GM18498 (cell line): ENCODE measurements at regions not wholly inside any gene's neighbourhood (a gene's known extent, or its start where the extent isn't known, plus 50 kb on each side); places are given as distances from the start of the nearest gene placed in this dataset.

ENCODE experiments used
- ATAC-seq: cut with Tn5 transposase; IDR thresholded peaks from one replicate; pipeline ENCODE4 v1.9.1; 2021; ENCODE audit warnings: mild to moderate bottlenecking, moderate library complexity; ENCODE audit not compliant: unreplicated experiment

DNA sequence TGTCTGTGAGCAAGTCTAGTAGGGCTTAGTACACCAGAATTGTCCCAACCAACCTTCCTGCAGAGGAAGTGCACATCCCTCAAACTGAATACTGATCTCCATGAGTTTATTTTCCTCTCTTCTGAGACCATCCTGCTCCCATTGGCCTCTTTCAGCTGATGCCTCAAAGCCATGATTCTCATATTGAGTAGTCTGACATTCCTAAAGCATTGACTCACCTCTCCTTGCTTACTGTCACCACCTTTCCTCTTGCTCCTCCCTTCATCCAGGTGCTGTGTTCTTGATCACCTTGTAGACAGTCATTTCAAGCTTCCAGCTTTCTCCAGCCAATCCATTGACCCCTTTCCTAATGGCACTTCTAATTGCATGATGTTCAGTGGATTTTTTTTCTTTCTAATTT is 583.7 kb upstream of the USP15 start:
- ATAC-seq = no peak

DNA sequence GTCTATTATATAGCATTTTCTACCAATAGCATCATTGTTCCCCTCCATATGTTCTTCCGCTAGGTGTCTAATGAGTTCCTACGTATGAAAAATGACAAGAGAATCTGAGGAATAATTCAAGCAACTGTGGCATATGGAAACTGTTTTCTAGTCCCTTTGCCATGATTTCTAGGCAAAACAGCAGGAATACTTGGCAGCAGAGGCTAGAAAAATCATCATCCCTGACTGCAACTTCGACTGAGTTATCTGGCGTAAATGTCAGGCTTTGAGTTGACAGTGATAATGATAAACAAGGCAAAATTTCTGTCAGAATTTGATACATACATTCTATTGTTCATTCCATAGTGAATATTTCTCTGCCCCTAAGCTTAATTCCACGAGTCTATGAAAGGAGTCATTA is 572.8 kb upstream of the USP15 start:
- ATAC-seq = no peak

DNA sequence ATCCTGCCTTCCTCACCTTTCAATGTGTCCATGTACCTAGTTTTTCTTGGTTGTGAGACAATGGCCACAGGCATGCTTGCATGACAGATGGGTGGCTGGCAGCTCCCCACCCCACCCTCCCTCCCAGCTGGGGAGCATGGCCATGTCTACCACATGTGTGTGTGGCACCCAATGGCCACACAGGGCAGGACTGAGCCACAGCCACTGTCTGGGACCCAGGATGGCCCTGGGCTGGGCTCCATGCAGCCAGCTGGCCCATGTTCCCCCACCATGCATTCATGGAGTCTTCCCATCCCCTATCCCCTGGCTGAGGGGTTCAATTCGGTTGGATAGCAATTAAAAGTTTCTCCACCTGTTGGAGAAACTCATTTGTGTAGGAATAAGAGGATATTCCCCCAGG is 566.0 kb upstream of the USP15 start:
- ATAC-seq = no peak

DNA sequence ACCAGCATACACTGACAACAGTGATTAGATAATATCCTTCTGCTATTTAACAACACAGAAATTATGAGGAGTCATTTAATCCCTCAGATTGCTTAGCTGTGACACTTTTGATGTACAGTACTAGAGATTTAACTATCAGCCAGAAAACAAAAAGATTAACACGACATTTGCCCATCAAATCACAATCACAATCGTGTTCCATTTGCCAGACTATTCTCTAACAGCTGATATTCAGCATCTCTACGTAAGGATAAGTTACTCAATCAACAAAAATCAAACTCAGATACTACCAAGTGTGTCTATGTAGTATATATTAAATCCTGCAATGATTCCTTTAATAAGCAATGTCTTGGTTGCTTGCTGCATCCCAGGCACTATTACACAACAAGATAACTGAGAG is 558.7 kb upstream of the USP15 start:
- ATAC-seq = no peak

DNA sequence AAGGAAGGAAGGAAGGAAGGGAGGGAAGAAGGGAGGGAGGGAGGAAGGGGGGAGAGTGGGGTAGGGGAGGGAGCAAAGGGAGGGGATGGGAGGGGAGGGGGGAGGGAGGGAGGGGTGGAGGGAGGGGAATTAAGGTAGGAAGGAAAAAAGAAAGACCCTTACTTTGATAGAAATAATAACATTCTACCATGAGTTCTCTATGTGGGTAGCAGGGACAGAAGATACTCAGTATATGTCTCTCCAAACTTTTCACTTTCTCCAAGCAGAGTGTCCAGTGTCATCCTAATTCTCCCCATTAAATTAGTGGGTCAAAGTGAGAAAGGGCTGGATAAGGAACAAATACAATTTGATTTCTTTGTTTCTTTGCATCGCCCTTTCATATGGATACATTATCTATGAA is 553.4 kb upstream of the USP15 start:
- no peak for ATAC-seq

DNA sequence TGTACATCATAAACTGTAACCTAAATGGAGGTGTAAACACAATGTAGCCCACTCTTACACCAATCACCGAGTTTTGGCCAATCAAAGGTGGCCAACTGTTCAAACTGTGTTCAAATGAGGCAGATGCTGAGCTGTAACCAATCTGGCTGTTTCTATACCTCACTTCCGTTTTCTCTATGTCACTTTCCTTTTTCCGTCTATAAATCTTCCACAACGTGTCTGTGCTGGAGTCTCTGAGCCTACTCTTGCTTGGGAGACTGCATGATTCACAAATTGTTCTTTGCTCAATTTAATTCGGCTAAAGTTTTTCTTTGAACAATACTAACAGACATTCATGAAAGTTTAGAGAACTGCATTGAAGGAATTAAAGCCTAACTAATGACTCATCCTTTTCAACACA is 547.1 kb upstream of the USP15 start:
- ATAC-seq = no peak

DNA sequence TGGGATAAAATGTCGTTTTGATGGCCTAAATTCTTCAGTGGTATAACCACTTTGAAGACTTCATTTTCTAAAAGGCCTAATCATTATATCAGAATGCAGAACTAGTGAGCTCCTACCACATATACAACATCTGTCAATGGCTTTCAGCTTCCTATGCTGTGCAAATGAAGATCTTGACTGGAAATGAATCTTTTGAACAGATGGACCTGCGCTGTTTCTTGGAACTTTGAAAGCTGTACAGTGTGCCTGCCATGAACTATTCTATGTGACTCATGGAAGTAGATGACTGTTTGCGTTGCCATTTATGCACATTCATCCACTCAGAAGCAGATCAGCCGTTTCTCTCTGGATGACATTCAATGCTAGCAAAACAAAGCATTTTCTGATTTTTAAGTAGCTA is 542.2 kb upstream of the USP15 start:
- ATAC-seq = no peak

DNA sequence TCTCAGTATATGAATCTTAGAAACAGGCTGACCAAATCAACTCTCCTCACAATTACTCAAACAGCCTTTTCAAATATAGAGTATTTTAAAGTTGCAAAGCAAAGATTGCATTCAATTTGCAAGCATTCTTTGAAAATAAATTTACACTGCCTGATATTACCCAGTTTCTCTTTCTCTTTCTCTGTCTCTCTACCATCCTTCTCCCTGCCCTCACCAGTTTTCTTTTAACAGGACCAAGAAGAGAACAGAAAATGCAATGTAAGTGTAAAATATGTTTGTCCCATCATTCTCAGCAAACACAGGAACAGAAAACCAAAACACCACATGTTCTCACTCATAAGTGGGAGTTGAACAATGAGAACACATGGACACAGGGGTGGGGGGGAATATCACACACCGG is 520.3 kb upstream of the USP15 start:
- no peak for ATAC-seq

DNA sequence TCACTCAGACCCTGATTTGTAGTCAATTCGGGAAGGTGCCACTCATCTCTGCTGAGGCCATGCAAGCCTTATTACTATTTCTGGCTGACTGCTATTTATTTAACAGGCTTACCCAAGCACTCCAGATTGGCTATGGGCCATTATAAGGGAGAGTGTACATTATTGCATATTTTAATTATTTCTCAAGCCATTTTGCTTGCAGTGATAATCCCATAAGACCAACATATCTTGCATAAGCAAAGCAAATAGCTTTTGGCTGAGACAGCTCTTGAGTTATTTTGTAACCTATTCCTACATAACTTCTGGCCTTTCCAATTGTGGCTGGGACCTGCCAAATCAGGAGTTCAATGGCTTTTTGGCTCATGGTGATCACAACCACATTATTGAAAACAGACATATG is 509.6 kb upstream of the USP15 start:
- ATAC-seq = no peak

DNA sequence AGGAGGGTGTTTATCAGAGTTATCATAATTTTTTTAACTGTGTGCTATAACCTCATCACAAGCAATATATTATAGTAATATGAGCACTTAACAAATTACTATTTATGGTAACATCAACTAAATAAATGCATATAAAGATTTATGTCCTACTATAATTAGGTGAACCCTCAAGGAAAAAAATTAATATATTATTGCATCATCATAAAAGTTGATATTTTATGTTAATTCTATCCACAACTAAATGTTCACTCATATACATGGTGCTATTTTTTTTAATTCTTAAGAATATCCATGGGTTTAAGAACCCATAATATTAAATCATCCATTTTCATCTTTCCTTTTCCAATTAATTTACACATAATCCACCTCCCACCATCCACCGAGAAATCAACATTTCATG is 506.0 kb upstream of the USP15 start:
- no peak for ATAC-seq

DNA sequence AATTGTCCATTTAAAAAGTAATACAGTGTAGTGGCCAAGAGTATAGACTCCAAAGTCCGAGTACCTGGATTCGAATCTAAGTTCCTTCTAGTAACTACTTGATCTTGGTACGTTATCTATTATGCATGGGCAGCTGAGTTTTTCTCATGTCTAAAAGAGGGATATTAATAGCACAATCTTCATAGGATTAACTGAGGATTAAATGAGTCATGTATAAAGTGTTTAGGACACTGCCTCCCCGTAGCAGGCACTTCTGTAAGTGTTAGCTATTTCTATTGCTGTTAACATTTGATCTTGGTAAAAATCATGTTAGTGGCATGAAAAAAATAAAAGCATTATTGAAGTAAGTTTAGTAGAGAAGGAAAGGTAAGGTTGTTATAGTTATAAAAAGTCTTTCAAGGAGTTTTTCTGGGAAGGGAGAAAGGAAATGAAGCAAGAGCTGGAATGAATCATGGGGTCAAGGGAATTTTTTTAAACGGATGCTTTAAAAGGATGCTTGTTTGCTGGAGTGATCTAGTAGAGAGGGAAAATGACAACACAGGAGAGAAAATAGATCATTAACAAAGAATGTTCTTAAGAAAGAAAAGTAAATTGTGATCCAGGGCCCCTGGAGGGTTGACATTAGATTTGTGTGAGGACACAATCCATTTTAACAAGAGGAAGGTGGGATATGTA is 502.2 kb upstream of the USP15 start:
- ATAC-seq = no peak

DNA sequence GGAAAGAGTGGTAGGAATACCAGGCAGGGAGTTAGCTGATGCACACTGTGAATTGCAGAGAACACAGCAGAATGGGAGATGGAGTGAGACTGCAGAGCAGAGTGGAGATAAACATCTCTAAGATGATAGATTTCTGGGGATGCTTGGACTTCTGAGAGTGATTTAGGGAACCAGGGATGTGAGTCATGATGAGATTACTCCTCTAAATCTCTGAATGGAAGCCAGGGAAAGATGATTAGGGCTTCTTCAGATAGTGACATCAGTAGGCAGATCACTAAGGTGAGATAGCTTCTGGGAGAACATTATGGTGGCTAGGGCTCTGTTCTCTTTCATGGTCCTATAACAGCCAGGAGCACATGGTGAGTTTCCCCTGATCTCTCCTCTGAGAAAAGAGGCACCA is 501.5 kb upstream of the USP15 start:
- no peak for ATAC-seq

DNA sequence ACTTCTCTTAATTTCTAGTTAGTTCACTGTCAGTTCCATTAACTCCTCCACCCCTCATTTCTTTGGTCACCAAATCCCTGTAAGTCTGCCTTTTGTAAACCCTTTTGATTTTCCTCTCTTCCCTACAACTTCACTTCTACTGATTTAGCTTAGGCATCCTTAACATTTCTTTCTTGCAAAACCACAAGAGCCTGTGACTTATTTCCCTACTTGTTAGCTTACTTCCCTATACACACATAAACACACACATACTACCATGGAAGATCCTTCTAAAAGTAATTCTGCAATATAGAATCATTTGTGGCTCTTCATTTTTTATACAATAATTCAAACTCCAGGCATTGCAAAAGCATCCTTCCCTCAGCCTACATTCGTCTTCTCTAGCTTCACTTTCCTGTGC is 494.3 kb upstream of the USP15 start:
- ATAC-seq = no peak

DNA sequence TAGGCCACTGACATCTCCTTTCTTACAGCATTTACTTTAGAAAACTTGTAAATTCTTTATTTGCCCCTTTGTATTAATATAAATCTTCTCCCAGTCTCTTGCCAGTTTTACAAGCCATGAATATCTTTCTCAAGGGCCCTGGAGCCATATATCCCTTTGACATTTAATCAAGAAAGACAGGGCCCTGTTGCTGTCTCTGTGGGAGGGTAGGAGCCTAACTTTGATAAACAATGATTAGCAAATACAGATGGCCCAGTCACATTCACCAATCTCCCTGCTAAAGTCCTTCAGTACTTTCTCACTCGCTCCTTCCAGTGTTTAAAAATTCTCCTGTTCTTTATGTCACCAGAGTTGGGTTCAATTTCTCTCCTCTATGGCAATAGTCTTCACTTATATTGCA is 479.8 kb upstream of the USP15 start:
- ATAC-seq = no peak

DNA sequence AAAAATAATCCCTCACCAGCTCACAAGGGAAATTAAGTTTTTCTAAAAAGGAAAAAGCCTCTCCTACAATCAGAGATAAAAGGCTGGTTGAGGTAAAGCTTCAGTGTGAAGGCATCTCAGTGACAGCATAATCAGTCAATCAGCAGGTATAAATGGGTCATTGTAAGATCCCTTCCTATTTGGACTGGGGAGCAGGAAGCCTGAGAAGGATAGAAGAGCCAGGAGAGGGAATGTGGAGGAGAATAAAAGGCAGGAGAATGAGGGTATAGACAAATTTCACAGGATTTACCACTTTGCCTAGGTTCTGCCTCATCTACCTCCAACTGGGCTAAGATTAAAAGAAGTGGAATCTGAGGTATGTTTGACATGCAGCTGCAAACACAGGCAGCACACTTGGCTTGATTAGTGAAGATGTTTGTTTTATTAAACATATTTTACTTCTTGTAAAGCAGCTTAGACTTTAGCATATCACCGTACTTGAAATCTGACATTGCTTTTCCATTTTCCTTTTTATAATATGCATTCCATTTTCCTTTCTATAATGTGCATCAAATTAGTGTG is 479.1 kb upstream of the USP15 start:
- no peak for ATAC-seq

DNA sequence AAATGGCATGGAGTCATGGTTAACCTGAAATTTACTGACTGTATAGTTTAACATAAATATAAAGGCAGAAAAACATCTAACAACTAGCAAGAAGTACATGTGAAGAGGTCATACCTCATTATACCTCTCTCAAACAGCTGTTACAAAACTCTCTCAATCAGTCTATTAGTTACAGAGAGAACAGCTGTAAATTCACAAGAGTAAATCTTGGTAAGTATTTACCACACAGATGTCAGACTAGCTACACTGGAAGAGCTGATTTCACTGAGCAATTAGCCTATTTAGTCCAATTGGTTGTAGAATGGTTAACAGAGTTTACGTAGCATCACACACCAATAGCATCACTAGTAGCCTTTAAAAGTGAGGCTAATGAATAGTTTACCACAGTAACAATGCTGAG is 463.4 kb upstream of the USP15 start:
- no peak for ATAC-seq

DNA sequence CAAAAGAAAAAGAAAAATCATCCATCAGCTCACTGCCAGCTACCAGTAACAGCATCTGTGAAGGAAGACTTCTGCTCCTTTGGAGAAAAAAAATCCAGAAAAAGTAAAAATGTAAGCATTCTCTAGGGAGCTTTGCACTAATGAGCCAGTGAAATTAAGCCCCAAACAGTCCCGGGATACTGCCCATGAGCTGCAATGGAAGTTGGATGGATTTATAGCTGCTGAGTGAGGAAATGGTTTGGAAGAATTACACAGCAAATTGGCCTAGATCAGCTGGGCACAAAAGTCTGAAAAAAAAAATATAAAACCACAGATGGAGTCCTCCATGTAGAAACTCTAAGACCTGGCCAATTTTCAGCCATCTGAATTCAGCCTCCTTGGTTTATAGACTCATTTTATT is 462.9 kb upstream of the USP15 start:
- no peak for ATAC-seq

DNA sequence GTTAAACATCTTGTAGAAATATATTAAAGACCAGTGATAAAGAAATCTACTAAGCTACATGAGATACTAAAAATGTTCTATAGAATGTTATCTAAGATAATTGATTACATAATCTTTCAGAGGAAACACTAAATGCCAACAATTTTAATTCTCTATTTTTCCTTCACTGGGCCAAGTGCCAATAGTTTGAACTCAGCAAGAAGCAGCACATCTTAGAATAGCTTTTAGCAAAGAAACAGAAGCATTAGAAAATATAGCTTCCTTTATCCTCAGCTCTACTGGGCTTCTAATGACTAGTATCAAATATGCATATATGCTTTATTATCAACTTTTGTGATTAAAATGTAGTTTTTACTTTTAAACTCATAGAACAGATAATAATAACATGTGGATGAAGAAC is 461.4 kb upstream of the USP15 start:
- ATAC-seq = no peak

DNA sequence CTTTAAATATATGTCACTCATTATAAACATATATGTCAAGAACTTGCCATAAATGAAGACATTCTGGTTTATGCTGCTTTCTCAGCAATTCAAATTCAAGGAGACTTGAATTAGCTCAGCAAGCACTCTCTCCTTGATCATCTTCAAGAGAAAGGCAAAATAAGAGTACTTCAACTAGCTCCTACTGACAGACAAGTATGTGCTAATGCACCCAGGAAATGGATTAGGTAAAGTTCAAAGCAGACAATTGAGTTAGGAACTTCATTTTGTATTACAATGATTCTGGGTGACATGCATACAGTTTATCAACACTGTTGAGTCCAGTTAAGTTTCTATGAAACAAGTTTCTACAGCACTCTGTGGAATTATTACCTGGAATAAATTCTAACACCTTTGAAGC is 455.9 kb upstream of the USP15 start:
- ATAC-seq = no peak

DNA sequence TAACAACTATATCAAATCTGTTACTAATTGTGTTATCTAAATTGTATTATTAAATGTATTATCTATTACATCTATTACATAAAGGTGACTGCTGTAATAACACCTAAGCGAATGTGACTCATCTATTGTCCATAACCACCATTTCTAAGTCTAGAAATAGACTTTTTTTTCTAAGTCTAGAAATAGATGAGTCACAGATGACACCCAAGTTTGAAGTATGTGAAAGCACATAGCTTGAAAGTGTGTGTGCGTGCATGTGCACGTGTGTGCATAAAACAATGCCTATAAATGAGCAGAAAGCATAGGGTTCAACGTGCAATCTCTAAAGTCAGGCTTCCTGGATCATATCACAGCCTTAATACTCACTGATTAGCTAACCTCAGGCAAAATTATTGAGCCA is 451.3 kb upstream of the USP15 start:
- ATAC-seq = no peak

DNA sequence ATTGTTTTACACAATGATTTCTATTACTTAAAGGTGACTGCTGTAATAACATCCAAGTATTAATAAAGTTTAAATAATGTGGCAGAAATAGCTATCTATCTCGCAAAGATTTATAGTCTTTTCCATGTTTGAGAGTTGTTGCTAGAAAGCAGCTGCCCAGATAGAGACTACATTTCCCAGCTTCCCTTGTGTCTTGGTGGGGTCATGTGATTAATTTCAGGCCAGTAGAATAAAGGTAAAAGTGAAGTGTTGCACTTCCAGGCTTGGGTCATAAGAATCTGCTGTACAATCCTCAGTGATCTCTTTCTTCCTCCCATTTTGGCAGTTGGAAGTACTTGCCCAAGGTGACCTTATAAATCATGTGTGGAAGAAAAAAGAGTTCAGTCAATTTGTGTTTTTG is 449.7 kb upstream of the USP15 start:
- no peak for ATAC-seq

DNA sequence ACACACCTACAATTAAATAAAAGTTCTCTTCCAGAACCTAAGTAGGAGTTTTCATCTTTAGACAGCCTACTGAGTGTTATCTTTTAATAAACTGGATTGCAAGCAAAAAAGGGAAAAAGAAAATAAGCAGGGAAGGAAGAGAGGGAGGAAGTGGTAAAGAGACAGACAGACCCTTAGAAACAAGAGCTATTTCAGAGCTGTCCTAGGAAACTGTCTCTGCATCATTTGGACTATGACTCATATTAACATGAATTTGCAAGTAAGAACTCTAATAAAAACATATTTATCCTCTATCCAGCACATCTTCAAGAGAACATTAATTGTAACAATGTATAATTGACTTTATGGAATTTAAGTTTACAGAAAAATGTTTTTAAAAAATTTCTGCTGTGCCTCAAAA is 438.8 kb upstream of the USP15 start:
- ATAC-seq = no peak

DNA sequence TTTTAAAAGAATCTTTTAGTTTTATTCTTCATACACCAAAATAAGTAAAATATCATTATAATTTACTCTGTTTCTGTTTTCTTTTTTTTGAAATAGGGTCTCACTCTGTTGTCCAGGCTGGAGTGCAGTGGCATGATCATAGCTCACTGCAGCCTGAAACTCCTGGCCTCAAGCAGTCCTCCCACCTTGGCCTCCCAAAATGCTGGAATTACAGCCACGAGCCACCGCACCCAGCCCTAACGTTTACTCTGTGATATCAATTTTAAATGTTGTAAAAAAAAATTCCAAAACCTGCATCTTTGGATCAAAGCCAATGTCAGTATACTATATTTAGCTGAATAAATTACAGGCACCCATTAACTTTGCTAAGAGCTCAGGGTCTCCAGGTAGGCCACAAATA is 437.1 kb upstream of the USP15 start:
- ATAC-seq = no peak
